Putamen (tissue), 1 donor: ENCODE measurements at regions not wholly inside any gene's neighbourhood (a gene's known extent, or its start where the extent isn't known, plus 50 kb on each side); places are given as distances from the start of the nearest gene placed in this dataset.

Experiments
- DNase-seq: peaks from one replicate; pipeline ENCODE4 v3.0.0-alpha.2; 2016; ENCODE audit warnings: low spot score

GRCh38 chr6:40909811-40910210 lies 129.2 kb downstream of the UNC5CL start:
- no peak for DNase-seq

- no peak for DNase-seq
These were observed 131.8 kb downstream of the UNC5CL start for GRCh38 chr6:40907198-40907701.

GRCh38 chr6:40906759-40907158 lies 132.3 kb downstream of the UNC5CL start:
- DNase-seq: no peak

GRCh38 chr6:40904583-40905194 lies 134.3 kb downstream of the UNC5CL start:
- DNase-seq: no peak

GRCh38 chr6:40903456-40903855 lies 135.6 kb downstream of the UNC5CL start:
- peak; percentile 12 for DNase-seq

- DNase-seq: no peak
These were observed 137.5 kb downstream of the UNC5CL start for GRCh38 chr6:40901322-40902055.

GRCh38 chr6:40900791-40901190 lies 138.2 kb downstream of the UNC5CL start:
- no peak for DNase-seq

GRCh38 chr6:40899684-40900155 lies 139.3 kb downstream of the UNC5CL start:
- no peak for DNase-seq

- DNase-seq: no peak
These were observed 140.9 kb downstream of the UNC5CL start for GRCh38 chr6:40898073-40898472.

- no peak for DNase-seq
These were observed 141.5 kb downstream of the UNC5CL start for GRCh38 chr6:40897390-40898003.

GRCh38 chr6:40896696-40897095 lies 142.3 kb downstream of the UNC5CL start:
- no peak for DNase-seq

- DNase-seq: no peak
These were observed 143.8 kb downstream of the UNC5CL start for GRCh38 chr6:40894962-40895799.

- no peak for DNase-seq
These were observed 146.0 kb downstream of the UNC5CL start for GRCh38 chr6:40893021-40893420.

GRCh38 chr6:40892223-40892622 lies 146.8 kb downstream of the UNC5CL start:
- no peak for DNase-seq

GRCh38 chr6:40891686-40892085 lies 147.3 kb downstream of the UNC5CL start:
- no peak for DNase-seq

GRCh38 chr6:40891131-40891530 lies 147.9 kb downstream of the UNC5CL start:
- no peak for DNase-seq

- no peak for DNase-seq
These were observed 149.7 kb downstream of the UNC5CL start for GRCh38 chr6:40889137-40889832.

- DNase-seq: no peak
These were observed 150.5 kb downstream of the UNC5CL start for GRCh38 chr6:40888456-40888990.

- no peak for DNase-seq
These were observed 151.2 kb downstream of the UNC5CL start for GRCh38 chr6:40887792-40888340.

GRCh38 chr6:40887079-40887791 lies 151.8 kb downstream of the UNC5CL start:
- DNase-seq: no peak
